Parathyroid adenoma (tissue), 2 donors: ENCODE measurements at regions not wholly inside any gene's neighbourhood (a gene's known extent, or its start where the extent isn't known, plus 50 kb on each side); places are given as distances from the start of the nearest gene placed in this dataset.

Experiments
- H2AFZ ChIP-seq: fragments of 300-600 bp; sonication (generic); one replicate; pipeline ENCODE4 v1.7.0; 2017; ENCODE audit warnings: antibody characterized with exemption, mild to moderate bottlenecking
- H3K27ac ChIP-seq: fragments of 300-600 bp; sonication (generic); one replicate; pipeline ENCODE4 v1.7.0; 2017
- H3K27me3 ChIP-seq: fragments of 300-600 bp; sonication (generic); one replicate; pipeline ENCODE4 v1.7.0; 2017; ENCODE audit warnings: low read length; ENCODE audit not compliant: control insufficient read depth, insufficient read depth
- H3K36me3 ChIP-seq: fragments of 300-600 bp; sonication (generic); one replicate; pipeline ENCODE4 v1.7.0; 2017; ENCODE audit warnings: low read length; ENCODE audit not compliant: control insufficient read depth, insufficient read depth
- H3K4me1 ChIP-seq: fragments of 300-600 bp; sonication (generic); one replicate; pipeline ENCODE4 v1.7.0; 2017; ENCODE audit warnings: control low read depth
- H3K4me2 ChIP-seq: fragments of 300-600 bp; sonication (generic); one replicate; pipeline ENCODE4 v1.7.0; 2017; ENCODE audit warnings: low read length
- H3K4me3 ChIP-seq: fragments of 300-600 bp; sonication (generic); one replicate; pipeline ENCODE4 v1.7.0; 2017; ENCODE audit warnings: low read depth, low read length
- H3K79me2 ChIP-seq: fragments of 300-600 bp; sonication (generic); one replicate; pipeline ENCODE4 v1.7.0; 2017; ENCODE audit warnings: control low read depth
- H3K9ac ChIP-seq: fragments of 300-600 bp; sonication (generic); one replicate; pipeline ENCODE4 v1.7.0; 2017; ENCODE audit warnings: mild to moderate bottlenecking
- H3K9me3 ChIP-seq: fragments of 300-600 bp; sonication (generic); one replicate; pipeline ENCODE4 v1.7.0; 2017; ENCODE audit warnings: low read length; ENCODE audit not compliant: control insufficient read depth
- TF ChIP-seq, protein P1 (sequence below): fragments of 300-600 bp; sonication (generic); IDR thresholded peaks from one replicate; pipeline ENCODE4 v1.7.0; 2017; ENCODE audit warnings: antibody characterized with exemption, mild to moderate bottlenecking
- donor health status: primary hyperparathyroidism.

- no peaks in the 10 kb centered on the region for H3K4me1 ChIP-seq
- no peak overlapping the region for H3K27ac ChIP-seq
- no peak overlapping the region for H3K4me2 ChIP-seq
- no peak overlapping the region for H2AFZ ChIP-seq
- no peak overlapping the region for H3K4me3 ChIP-seq
- H3K9me3 ChIP-seq, result no peaks in the 10 kb centered on the region
- no peak overlapping the region for H3K9ac ChIP-seq
- H3K27me3 ChIP-seq, result no peaks in the 10 kb centered on the region
- no peaks in the 10 kb centered on the region for H3K79me2 ChIP-seq
- TF ChIP-seq, protein P1, sequence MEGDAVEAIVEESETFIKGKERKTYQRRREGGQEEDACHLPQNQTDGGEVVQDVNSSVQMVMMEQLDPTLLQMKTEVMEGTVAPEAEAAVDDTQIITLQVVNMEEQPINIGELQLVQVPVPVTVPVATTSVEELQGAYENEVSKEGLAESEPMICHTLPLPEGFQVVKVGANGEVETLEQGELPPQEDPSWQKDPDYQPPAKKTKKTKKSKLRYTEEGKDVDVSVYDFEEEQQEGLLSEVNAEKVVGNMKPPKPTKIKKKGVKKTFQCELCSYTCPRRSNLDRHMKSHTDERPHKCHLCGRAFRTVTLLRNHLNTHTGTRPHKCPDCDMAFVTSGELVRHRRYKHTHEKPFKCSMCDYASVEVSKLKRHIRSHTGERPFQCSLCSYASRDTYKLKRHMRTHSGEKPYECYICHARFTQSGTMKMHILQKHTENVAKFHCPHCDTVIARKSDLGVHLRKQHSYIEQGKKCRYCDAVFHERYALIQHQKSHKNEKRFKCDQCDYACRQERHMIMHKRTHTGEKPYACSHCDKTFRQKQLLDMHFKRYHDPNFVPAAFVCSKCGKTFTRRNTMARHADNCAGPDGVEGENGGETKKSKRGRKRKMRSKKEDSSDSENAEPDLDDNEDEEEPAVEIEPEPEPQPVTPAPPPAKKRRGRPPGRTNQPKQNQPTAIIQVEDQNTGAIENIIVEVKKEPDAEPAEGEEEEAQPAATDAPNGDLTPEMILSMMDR, result no peak
- no peaks in the 10 kb centered on the region for H3K36me3 ChIP-seq
Measured at GRCh38 chr14:101050901-101051490, 147.5 kb upstream of the RTL1 start.

GRCh38 chr14:101054671-101055070 is 151.1 kb upstream of the RTL1 start:
- H3K27me3 ChIP-seq, result no peaks in the 10 kb centered on the region
- no peak overlapping the region for H3K9ac ChIP-seq
- H3K4me1 ChIP-seq, result no peaks in the 10 kb centered on the region
- no peak overlapping the region for H3K4me3 ChIP-seq
- TF ChIP-seq, protein P1, result no peak
- no peak overlapping the region for H2AFZ ChIP-seq
- no peaks in the 10 kb centered on the region for H3K79me2 ChIP-seq
- H3K27ac ChIP-seq, result no peak overlapping the region
- H3K9me3 ChIP-seq, result no peaks in the 10 kb centered on the region
- no peaks in the 10 kb centered on the region for H3K36me3 ChIP-seq
- H3K4me2 ChIP-seq, result no peak overlapping the region

DNA sequence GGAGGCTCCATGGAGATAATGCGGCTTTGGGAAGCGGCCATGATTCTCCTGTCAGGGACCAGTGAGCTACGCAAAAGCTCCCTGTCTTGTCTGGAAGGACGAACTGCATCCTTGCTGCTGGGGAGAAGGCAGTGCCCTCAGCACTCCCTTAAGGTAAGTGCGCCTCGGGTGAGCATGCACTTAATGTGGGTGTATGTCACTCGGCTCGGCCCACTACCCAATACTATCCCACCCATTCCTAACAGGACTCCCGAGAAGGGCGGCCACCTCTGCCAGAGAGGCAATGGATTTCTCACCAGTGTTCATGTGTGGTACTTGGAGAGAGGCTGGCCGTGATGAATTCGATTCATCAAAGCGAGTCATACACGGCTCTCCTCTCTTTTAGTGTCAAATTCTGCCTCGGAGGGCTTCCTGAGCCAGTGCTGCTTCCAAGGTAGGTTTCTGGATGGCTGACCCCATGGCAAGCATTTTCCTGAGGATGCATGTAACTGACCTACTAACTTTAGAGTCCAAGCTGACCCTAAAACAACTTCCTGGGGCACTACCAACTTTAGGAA is 151.7 kb upstream of the RTL1 start:
- Histone ChIP-seq H3K9me3 (no peaks in the 10 kb centered on the region), H2AFZ (no peak overlapping the region), H3K27ac (no peak overlapping the region), H3K4me2 (no peak overlapping the region), H3K4me1 (no peaks in the 10 kb centered on the region), H3K27me3 (no peaks in the 10 kb centered on the region), H3K4me3 (no peak overlapping the region), H3K79me2 (no peaks in the 10 kb centered on the region), H3K9ac (no peak overlapping the region), H3K36me3 (no peaks in the 10 kb centered on the region)
- TF ChIP-seq, protein P1, result no peak

DNA sequence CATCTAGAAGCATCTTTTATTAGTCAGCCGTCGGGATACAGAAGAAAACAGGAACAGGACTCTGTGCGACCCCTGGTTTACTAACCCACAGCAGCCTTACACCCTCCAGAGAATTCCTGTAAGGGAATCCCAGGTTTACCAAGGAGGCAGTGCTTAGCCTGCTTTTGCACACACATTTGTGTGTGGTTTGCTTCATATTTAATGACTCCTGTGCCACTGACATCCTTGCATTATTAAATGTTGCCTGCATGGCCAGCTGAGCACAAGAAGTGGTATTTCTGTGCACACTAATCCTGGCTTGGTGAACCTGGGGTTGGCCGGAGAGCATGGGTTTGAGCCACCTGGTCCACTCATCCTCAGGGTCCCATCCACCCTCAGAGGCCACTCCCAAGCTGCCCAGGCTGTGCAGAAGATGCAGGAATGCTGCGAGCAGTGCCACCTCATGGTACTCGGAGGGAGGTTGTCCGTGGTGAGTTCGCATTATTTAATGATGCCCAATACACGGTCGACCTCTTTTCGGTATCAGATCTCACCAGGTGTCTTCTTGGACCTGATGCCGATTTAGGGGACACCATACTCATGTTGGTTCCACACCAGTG is 152.4 kb upstream of the RTL1 start:
- Histone ChIP-seq H3K9me3 (no peaks in the 10 kb centered on the region), H3K9ac (no peak overlapping the region), H3K27ac (no peak overlapping the region), H3K27me3 (no peaks in the 10 kb centered on the region), H3K4me3 (no peak overlapping the region), H2AFZ (no peak overlapping the region), H3K4me2 (no peak overlapping the region), H3K79me2 (no peaks in the 10 kb centered on the region), H3K4me1 (no peaks in the 10 kb centered on the region), H3K36me3 (no peaks in the 10 kb centered on the region)
- TF ChIP-seq, protein P1, result no peak

DNA sequence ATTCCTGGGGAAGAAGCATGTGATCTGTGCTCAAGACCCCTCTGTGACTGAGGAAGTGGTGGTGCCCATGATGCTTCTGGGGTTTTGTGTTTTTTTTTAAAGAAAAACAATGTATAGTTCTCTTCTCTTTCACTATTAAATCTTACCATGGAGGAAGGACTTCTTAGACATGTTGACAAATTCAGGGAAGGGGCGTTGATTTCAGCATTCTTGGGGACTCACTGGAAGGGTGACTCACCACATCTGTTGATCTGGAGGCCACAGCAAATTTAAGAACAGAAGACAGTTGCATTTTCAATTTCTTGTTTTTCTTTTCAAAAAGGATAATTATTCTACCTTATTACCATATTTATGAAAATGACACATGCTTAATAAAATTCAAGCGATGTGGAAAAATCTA is 152.9 kb upstream of the RTL1 start:
- Histone ChIP-seq H3K27me3 (no peaks in the 10 kb centered on the region), H3K36me3 (no peaks in the 10 kb centered on the region), H3K27ac (no peak overlapping the region), H3K4me3 (no peak overlapping the region), H3K79me2 (no peaks in the 10 kb centered on the region), H3K9me3 (no peaks in the 10 kb centered on the region), H3K4me2 (no peak overlapping the region), H3K4me1 (no peaks in the 10 kb centered on the region), H2AFZ (no peak overlapping the region), H3K9ac (no peak overlapping the region)
- TF ChIP-seq, protein P1, result no peak
